AG04450 (cell line): ENCODE measurements at regions not wholly inside any gene's neighbourhood (a gene's known extent, or its start where the extent isn't known, plus 50 kb on each side); places are given as distances from the start of the nearest gene placed in this dataset.

Source experiments
- CTCF ChIA-PET: fragments of 300-600, 350-600 bp; formaldehyde crosslinking; extraction: SDS; loops from one replicate; lab custom pipeline; 2022; ENCODE audit warnings: antibody characterized with exemption, inconsistent platforms; lab: Charles Lee
- POLR2A ChIA-PET: fragments of 350-600 bp; formaldehyde crosslinking; extraction: SDS; loops from one replicate; lab custom pipeline; 2021; ENCODE audit warnings: antibody characterized with exemption, inconsistent platforms; lab: Yijun Ruan, JAX
- DNase-seq: peaks from one replicate; pipeline ENCODE4 v3.0.0-alpha.2; 2011; ENCODE audit warnings: low read depth, low spot score
- H3K27ac ChIP-seq: one replicate; pipeline ENCODE4 v1.5.1; 2012; ENCODE audit warnings: low read depth, low read length, control low read depth
- H3K27me3 ChIP-seq: one replicate; pipeline ENCODE4 v1.6.0; 2012; ENCODE audit warnings: low read length; ENCODE audit not compliant: control insufficient read depth, insufficient read depth
- H3K4me3 ChIP-seq: 2 replicates; pipeline ENCODE4 v1.5.1; 2011; ENCODE audit warnings: mild to moderate bottlenecking, low read depth, low read length, control low read depth
- H3K9me3 ChIP-seq: 2 replicates; pipeline ENCODE4 v1.5.1; 2012; ENCODE audit warnings: low read length; ENCODE audit not compliant: control insufficient read depth, insufficient read depth
- TF ChIP-seq, protein P1 (sequence below): IDR thresholded peaks from 2 replicates; pipeline ENCODE4 v1.5.1; 2011; ENCODE audit warnings: low read depth, low read length, control low read depth, inconsistent platforms

DNA sequence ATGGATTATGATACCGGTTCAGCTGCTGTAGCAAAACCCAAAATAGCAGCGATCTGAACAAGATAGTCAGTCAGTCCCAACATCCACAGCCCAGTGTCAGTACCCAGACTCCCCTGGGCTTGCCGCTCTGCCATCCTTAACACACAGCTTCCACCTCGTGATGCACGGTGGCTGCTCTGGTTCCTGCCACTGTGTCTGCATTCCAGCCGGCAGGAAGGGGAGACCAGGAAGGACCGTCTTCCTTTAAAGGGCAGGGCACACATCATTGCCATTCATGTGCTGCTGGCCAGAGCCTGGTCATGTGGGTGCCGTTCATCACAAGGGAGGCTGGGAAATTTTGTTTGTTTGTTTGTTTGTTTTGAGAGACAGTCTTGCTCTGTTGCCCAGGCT is 131.0 kb upstream of the IER5L start:
- no peaks in the 10 kb centered on the region for H3K27me3 ChIP-seq
- TF ChIP-seq, protein P1, sequence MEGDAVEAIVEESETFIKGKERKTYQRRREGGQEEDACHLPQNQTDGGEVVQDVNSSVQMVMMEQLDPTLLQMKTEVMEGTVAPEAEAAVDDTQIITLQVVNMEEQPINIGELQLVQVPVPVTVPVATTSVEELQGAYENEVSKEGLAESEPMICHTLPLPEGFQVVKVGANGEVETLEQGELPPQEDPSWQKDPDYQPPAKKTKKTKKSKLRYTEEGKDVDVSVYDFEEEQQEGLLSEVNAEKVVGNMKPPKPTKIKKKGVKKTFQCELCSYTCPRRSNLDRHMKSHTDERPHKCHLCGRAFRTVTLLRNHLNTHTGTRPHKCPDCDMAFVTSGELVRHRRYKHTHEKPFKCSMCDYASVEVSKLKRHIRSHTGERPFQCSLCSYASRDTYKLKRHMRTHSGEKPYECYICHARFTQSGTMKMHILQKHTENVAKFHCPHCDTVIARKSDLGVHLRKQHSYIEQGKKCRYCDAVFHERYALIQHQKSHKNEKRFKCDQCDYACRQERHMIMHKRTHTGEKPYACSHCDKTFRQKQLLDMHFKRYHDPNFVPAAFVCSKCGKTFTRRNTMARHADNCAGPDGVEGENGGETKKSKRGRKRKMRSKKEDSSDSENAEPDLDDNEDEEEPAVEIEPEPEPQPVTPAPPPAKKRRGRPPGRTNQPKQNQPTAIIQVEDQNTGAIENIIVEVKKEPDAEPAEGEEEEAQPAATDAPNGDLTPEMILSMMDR, result no peak
- DNase-seq, result no peak
- H3K27ac ChIP-seq, result no peak overlapping the region
- ChIA-PET CTCF (interaction anchor here (0.6 kb wide), 1 partner anchor 170 kb away, joined by 3 read pairs; no protein-coding TSS in a partner anchor), POLR2A (interaction anchor here (0.6 to 1.6 kb wide), 2 partner anchors 12 to 43 kb away, joined by 4 read pairs; no protein-coding TSS in a partner anchor)
- no peak overlapping the region for H3K4me3 ChIP-seq
- no peaks in the 10 kb centered on the region; the same call in 1 of the 2 replicates for H3K9me3 ChIP-seq

DNA sequence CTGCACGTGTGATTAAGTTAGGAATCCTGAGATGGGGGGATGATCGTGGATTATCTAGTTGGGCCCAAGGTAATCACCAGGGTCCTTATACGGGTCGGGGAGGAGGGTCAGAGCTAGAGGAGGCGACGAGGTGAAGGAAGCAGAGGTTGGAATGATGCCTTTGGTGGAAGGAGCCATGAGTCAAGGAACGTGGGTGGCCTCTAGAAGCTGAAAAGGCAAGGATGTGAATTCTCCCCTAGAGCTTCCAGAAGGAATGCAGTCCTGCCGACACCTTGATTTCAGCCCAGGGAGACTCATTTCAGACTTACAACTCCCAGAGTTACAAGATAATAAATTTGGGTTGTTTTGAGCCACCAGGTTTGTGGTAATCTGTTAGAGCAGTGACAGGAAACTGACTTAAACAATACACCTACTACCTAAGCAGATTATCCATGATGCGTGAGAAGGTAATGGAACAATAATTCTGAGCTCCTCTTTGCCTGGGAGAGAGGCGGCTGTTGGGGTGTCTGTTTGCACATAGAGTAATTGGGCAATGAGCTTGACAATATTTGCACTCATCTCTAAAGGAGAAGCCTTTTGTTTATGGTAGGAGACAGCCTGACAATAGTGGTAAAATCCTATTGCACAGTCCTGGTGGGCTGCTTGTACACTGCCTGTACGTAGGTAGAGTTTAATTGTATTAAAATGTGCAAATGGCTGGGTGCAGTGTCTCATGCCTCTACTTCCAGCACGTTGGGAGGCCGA is 129.3 kb upstream of the IER5L start:
- ChIA-PET POLR2A (interaction anchor here (1.5 kb wide), 1 partner anchor 129 kb away, joined by 5 read pairs; the partner anchor contains the start of gene IER5L), CTCF (interaction anchor here (0.6 kb wide), 1 partner anchor 167 kb away, joined by 5 read pairs; no protein-coding TSS in a partner anchor)
- TF ChIP-seq, protein P1, result no peak
- no peak for DNase-seq
- H3K27ac ChIP-seq, result no peak overlapping the region
- no peak overlapping the region for H3K4me3 ChIP-seq
- peaks cover 8% of the 10 kb centered on the region for H3K9me3 ChIP-seq
- H3K27me3 ChIP-seq, result no peaks in the 10 kb centered on the region

DNA sequence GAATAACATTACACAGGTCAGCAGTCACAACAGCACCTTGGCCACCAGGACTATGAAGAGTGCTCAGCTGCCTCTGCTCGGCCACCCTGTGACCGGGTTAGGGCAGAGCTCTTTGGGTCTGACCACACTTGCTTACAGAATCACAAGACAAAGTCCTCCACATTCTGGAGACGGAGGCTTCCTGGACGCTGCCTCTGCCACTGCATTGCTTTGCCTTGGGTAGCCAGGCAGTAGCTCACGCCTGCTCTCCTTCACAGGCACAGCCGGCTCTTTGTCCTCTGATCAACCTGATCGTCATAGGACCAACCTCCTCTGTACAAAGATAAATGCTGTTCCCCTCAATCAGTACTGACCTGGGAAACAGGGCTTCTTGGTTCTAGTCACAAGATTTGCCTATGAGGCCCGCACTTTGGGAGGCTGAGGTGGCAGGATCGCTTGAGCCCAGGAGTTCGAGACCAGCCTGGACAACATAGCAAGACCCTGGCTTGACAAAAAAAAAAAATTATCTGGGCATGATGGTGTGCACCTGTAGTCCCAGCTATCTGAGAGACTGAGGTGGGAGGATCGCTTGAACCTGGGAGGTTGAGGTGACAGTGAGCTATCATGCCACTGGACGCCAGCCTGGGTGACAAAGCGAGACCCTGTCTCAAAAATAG is 128.4 kb upstream of the IER5L start:
- no peak for DNase-seq
- ChIA-PET CTCF (no interaction called here), POLR2A (interaction anchor here (1.5 kb wide), 1 partner anchor 128 kb away, joined by 5 read pairs; the partner anchor contains the start of gene IER5L)
- TF ChIP-seq, protein P1, result no peak
- H3K9me3 ChIP-seq, result peaks cover 9% of the 10 kb centered on the region
- H3K27me3 ChIP-seq, result peaks cover under 1% of the 10 kb centered on the region
- H3K27ac ChIP-seq, result no peak overlapping the region
- no peak overlapping the region for H3K4me3 ChIP-seq

DNA sequence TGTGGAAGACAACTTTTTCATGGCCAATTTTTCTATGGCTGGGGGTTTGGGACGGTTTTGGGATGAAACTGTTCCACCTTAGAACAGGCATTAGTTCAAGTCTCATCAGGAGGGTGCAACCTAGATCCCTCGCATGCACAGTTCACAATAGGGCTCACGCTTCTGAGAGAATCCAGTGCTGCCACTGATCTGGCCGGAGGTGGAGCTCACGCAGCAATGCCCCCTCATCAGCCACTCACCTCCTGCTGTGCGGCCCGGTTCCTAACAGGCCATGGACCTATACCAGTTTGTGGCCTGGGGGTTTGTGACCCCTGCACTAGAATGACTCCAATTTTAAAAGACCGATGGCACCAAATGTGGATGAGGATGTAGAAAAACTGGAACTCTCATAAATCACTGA is 127.2 kb upstream of the IER5L start:
- POLR2A ChIA-PET, result no interaction called here

More for the DNA sequence above, 127.2 kb upstream of the IER5L start:
- Histone ChIP-seq H3K27ac (no peak overlapping the region), H3K9me3 (peaks cover 16% of the 10 kb centered on the region), H3K27me3 (peaks cover 5% of the 10 kb centered on the region), H3K4me3 (no peak overlapping the region)
- TF ChIP-seq, protein P1, result no peak
- DNase-seq, result no peak
- CTCF ChIA-PET, result no interaction called here
